UCSD-AML1 (cell line): ENCODE measurements at regions not wholly inside any gene's neighbourhood (a gene's known extent, or its start where the extent isn't known, plus 50 kb on each side); places are given as distances from the start of the nearest gene placed in this dataset.

Experiments
- DNase-seq: peaks from one replicate; lab custom pipeline; 2025; ENCODE audit not compliant: unreplicated experiment; lab: John Stamatoyannopoulos, UW

DNA sequence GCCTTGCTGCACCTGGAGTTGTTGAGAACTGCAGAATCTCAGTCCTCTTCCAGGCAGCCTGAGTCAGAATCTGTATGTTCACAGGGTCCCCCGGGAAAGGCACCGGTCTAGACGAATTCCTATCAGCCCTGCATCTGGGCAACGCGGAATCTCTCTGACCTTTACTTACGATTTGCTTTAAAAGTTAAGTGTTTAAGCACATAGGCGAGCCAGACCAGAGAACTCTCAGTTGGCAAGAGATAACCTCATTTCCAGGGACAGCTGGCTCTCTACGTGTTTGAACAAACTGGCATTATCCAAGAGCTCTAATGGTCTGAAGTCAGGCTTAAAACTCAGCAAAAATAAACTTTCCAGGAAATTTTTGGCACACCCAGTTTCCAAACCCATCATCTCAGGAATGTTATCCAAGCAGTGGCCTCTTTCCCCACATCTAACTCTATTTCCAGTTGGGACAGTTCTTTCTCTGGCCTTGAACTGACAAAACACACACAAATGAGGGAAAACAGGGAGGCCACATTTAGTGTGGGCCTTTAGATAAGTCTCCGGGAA lies 53.4 kb downstream of the HES1 start:
- no peak for DNase-seq

GRCh38 chr3:194191850-194192249 lies 55.9 kb downstream of the HES1 start:
- peak; percentile 69 for DNase-seq

- peak; percentile 38 for DNase-seq
Measured at GRCh38 chr3:194194051-194194756, 58.3 kb downstream of the HES1 start.

DNA sequence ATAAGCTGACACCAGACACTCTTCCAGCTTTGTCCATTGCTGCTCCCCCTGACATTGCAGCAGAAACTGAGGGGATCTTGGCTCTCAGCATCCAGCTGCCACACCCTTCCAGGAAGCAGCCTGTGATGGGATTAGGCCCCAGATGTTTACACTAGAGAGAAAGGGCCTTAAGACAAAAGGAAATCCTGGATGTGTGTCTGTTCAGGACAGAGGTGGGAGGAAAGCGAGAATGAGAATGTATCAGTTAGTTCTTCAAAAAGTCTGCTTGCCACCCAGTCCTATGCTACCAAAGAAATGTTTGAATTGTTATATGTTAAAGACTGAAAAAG lies 58.8 kb downstream of the HES1 start:
- no peak for DNase-seq

DNA sequence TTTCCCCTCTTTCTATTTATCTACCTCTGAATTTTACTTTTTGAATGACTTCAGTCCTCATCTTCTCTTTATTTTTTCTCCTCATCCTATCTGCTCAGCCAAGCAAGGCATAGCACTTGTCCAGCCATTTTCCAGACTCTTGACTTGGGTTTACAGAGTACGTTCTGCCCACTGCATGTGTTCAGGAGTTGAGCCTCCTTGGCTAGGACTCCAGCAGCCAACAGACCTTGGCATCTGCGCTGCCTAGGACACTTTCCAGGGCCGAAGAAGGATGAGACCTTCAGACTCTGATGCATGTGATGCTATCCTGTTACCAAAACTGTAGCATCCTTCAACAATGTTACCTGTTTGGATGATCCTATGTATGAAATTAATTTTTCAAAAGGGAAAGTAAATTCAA lies 59.7 kb downstream of the HES1 start:
- no peak for DNase-seq

DNA sequence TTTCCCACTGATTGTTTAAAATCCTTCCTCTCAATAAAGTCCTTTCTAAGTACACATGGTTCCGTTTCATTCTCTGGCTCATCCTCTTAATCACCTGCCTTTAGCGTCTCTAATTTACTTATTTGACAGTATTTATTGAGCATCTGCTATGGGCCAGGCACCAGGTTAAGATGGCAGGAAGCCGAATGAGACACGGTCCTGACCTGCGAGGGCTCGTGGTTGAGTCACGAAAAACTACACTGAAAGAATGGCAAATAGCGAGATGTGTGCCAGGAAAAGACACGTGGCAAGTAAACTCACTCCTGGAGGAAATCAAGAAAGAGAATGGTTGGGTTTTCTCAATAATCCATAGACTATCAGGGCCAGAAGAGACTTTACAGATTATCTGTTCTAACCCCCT lies 60.9 kb downstream of the HES1 start:
- DNase-seq: no peak

GRCh38 chr3:194197396-194197960 lies 61.5 kb downstream of the HES1 start:
- DNase-seq: no peak

DNA sequence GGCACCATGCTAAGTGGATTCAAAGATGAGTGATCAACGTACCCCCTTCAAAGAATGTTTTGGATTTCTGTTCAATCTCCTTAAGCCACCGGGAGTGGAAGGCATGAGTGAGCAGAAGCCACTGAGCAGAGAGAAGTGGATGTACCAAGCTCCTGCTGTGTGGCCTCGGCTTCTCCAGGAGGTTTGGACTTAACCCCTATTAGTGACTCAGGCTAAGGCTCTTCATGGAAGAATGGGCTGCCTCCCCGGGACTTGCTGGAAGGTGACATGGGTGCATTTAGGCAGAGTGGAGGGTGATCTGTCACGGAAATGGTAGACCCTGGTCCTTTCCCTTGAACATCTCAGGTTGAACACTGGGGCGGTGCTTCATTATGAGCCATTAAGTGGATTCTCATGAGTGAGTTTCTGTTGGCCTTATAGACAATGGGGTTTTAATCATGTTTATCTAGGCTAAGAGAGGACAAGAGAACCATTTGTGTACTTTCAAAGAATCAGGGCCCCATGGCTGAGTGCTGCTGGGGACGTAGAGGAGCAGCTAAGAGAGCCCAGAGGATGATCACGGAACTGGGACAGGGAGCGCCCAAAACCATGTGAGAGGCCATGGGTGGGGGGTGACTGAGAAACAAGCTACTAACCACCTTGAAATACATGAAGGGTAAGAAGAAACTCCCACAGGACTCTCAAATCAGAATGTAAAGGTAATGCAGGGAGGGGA lies 62.2 kb downstream of the HES1 start:
- no peak for DNase-seq

- no peak for DNase-seq
Measured at GRCh38 chr3:194198938-194199337, 63.0 kb downstream of the HES1 start.

DNA sequence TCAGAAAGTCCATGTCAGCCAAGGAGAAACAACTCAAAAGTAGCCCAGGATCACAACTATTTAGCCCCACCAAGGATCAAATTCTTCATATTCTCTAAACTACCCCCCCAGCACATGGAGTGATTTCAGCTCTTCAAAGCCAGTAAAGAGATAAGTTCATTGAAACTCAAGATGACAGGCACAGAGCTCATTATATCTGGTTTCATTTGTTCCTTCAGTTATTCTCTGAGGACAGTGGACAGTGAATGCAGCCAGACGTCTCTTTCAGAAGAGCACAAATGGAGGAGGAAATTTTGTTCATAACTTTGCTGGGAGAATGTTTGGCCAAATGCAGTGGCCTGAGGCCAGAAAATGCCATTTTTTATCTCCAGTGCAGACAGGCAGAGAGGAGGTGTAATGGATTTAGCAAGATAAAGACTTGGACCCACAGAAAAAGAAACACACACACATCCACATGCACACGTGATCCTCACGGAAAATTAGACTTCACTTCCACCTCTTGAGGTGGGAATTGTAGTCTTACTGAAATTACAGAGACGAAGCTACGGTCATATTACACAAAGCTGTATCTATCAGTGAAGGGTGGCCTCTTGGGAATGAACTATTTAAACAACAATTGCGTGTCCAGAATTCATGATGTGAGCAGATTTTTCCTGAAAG lies 64.6 kb downstream of the HES1 start:
- DNase-seq: no peak

DNA sequence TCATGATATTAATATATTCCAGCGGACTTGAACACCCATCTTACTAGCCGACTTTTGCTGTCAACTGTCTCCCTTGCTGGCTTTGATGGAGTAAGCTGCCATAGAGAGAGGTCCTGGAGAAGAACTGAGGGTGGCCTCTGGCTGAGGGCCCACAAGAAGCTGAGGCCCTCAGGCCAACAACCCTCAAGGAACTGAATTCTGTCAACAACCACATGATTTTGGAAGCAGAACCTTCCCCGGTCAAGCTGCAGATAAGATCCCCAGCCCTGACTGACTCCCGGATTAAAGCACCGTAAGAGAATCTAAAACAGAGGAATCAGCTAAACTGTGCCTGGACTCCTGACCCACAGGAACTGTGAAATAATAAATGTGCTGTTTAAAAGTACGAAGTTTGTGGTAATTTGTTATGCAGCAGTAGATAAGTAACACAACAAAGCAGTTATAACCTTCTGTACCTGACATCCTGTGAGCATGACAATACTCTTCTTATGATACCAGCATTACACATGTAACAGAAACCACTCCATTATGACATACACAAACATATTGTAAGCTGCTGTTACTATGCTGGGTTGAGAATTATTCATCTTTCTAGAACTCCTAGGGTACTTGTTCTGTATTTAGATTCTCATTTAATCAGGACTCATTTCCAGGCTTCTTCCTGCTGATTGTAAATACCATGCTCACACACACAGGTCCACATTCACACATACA lies 66.2 kb downstream of the HES1 start:
- DNase-seq: no peak

DNA sequence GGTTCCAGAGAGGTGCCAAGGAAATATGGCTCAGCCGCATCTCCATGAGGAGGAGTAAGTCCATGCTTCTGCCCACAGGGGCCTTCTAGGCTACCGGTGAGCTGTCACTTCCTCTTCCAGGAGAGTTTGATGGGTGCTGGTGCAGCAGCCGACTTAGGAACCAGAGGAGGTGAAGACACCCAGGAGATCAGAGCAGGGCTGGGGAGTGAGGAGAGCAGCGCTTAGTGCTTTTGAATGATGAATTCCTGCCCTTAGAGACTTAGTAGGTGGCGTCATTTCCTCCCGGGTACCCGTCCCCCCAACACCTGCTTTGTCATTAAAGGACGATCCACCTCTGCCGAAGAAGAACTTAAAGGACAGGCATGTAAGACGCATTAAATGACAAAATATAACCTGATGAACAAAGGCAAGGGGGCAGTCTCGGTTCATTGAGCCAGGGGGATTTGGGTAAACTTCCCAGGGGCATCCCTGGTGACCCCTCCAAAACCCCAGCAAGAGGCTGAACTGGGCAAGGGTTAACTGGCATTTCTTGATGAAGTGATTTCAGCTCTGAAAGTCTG lies 67.6 kb downstream of the HES1 start:
- DNase-seq: no peak

GRCh38 chr3:194204042-194204987 lies 68.4 kb downstream of the HES1 start:
- no peak for DNase-seq

GRCh38 chr3:194205675-194206133 lies 69.8 kb downstream of the HES1 start:
- DNase-seq: peak; percentile 74

DNA sequence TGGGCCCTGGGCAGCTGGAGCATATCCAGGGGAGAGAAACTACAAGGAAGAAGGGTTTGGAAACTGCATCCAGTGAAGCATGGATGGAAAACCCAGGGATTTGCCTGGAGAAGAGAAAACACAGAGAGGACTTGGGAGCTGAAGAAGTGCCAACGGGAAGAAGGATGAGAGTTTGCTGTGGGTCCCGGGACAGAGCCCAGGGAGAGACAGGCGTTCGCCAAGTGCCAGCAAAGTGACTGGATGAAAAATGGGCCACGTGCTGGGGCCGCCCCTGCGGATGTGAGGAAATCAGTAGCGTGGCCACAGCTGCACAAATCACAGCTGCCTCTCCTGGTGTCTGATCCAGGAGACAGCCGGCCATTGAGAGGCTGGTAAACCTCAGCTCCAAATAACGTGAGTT lies 70.4 kb downstream of the HES1 start:
- peak; percentile 55 for DNase-seq

DNA sequence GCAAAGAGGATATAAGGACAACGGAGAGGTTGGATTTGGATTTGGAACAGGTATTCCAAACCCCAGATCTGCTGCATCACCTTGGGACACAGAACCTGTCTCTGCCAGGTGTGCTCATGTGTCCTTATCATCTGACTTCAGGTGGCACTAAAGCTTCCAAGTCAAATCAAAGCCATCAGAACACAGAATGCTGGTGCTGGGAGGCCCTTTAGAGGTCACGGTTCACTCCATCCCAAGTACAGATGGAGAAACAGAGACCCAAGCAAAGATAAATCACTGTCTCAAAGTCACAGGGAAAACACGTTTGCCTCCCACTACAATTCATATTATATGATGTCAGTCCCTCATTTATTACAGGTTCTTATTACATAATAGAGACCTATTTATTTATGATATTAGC lies 72.8 kb downstream of the HES1 start:
- no peak for DNase-seq

GRCh38 chr3:194212161-194212844 lies 76.4 kb downstream of the HES1 start:
- DNase-seq: no peak

GRCh38 chr3:194212845-194213331 lies 76.9 kb downstream of the HES1 start:
- DNase-seq: no peak

DNA sequence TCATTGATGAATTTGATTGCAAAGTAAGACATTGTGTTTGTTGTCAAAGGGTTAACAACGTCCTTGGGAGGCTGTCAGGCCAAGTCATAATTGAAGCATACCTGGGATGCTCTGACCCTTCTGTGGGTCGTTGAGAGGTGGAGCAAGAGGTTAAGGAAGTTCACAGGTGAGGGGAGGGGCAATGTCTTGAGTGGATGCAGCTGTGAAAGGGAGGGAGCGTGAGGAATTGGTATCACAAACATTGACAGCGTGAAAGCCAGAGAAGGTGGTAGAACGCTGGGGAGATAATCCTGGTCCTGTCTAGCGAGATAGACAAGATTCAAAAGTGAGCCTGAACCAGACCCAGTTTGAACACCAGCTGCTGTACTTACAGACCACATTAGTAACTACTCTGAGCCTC lies 79.4 kb downstream of the HES1 start:
- DNase-seq: no peak
